ENCODE measurements at regions not wholly inside any gene's neighbourhood (a gene's known extent, or its start where the extent isn't known, plus 50 kb on each side); places are given as distances from the start of the nearest gene placed in this dataset.

- H3K27ac Mint-ChIP-seq, result no peak overlapping the region
- H3K27me3 Mint-ChIP-seq (ENCODE audit: insufficient read depth), result no peaks in the 10 kb centered on the region; the same call in 1 of the 2 replicates
- H3K9me3 Mint-ChIP-seq, result peaks cover 25% of the 10 kb centered on the region
- H3K4me3 Mint-ChIP-seq, result no peak overlapping the region
- TF ChIP-seq, protein P1, sequence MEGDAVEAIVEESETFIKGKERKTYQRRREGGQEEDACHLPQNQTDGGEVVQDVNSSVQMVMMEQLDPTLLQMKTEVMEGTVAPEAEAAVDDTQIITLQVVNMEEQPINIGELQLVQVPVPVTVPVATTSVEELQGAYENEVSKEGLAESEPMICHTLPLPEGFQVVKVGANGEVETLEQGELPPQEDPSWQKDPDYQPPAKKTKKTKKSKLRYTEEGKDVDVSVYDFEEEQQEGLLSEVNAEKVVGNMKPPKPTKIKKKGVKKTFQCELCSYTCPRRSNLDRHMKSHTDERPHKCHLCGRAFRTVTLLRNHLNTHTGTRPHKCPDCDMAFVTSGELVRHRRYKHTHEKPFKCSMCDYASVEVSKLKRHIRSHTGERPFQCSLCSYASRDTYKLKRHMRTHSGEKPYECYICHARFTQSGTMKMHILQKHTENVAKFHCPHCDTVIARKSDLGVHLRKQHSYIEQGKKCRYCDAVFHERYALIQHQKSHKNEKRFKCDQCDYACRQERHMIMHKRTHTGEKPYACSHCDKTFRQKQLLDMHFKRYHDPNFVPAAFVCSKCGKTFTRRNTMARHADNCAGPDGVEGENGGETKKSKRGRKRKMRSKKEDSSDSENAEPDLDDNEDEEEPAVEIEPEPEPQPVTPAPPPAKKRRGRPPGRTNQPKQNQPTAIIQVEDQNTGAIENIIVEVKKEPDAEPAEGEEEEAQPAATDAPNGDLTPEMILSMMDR (IDR thresholded peaks at IDR 0.05), result no peak
- no peak for DNase-seq
- H3K36me3 Mint-ChIP-seq (ENCODE audit: low read depth), result no peaks in the 10 kb centered on the region
- H3K4me1 Mint-ChIP-seq (ENCODE audit: low read depth), result no peaks in the 10 kb centered on the region
Observed at GRCh38 chr18:51363384-51363783, 165.9 kb upstream of the MEX3C start.

DNA sequence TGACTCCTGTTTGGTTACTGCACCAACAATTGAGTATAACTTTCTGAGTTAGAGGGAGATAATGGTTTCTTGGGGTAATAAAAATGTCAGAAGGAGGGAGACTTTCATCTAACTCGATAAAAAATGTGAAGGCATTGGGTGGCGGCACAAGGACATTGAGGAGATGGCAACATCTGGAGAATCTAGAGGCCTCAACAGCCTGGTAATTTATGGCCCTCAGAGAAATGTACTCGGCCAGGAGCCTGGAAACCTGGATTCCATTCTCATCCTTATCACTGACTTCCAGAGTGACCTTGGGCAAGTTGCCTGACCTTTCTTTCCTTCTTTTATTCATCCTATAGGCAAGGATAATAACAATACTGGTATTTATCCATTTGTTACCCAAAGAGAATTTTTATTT, 173.5 kb upstream of the MEX3C start:
- DNase-seq, result no peak
- TF ChIP-seq, protein P1 (IDR thresholded peaks at IDR 0.05), result no peak
- Mint-ChIP-seq H3K27ac (no peak overlapping the region), H3K4me1 (ENCODE audit: low read depth) (no peaks in the 10 kb centered on the region), H3K36me3 (ENCODE audit: low read depth) (no peaks in the 10 kb centered on the region), H3K9me3 (peaks cover 33% of the 10 kb centered on the region), H3K27me3 (ENCODE audit: insufficient read depth) (no peaks in the 10 kb centered on the region; the same call in 1 of the 2 replicates), H3K4me3 (no peak overlapping the region)

GRCh38 chr18:51371929-51372328, 174.4 kb upstream of the MEX3C start:
- no peak overlapping the region for H3K27ac Mint-ChIP-seq
- no peak overlapping the region for H3K4me3 Mint-ChIP-seq
- H3K36me3 Mint-ChIP-seq (ENCODE audit: low read depth), result no peaks in the 10 kb centered on the region
- no peak for DNase-seq
- TF ChIP-seq, protein P1 (IDR thresholded peaks at IDR 0.05), result no peak
- no peaks in the 10 kb centered on the region for H3K4me1 Mint-ChIP-seq (ENCODE audit: low read depth)
- no peaks in the 10 kb centered on the region; the same call in 1 of the 2 replicates for H3K27me3 Mint-ChIP-seq (ENCODE audit: insufficient read depth)
- peaks cover 33% of the 10 kb centered on the region for H3K9me3 Mint-ChIP-seq

DNA sequence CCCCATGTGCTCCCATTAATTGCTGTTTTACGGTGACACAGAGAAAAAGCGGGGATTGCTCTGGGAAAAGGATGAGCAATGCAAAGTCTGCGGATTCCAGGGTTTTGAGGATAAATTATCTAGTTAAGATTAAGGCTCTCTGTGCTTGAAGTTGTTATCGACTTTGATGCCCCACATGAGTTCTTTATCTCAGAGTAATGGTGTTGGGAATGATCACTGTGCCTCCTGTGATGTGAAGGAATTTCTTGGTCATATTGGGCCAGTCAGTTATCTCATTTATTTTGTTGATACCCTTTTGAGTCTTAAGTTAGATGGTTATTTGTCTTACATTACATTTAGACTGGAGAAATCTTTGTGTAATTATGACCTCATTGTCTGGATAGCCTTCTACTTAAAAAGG, 184.6 kb upstream of the MEX3C start:
- DNase-seq, result no peak
- no peak overlapping the region for H3K27ac Mint-ChIP-seq
- H3K4me1 Mint-ChIP-seq (ENCODE audit: low read depth), result no peaks in the 10 kb centered on the region
- no peak overlapping the region for H3K4me3 Mint-ChIP-seq
- no peaks in the 10 kb centered on the region for H3K36me3 Mint-ChIP-seq (ENCODE audit: low read depth)
- no peaks in the 10 kb centered on the region; the same call in 1 of the 2 replicates for H3K27me3 Mint-ChIP-seq (ENCODE audit: insufficient read depth)
- H3K9me3 Mint-ChIP-seq, result no peaks in the 10 kb centered on the region
- TF ChIP-seq, protein P1 (IDR thresholded peaks at IDR 0.05), result no peak

GRCh38 chr18:51383116-51383515, 185.6 kb upstream of the MEX3C start:
- Mint-ChIP-seq H3K4me1 (ENCODE audit: low read depth) (no peaks in the 10 kb centered on the region), H3K27me3 (ENCODE audit: insufficient read depth) (no peaks in the 10 kb centered on the region; the same call in 1 of the 2 replicates), H3K27ac (no peak overlapping the region), H3K9me3 (no peaks in the 10 kb centered on the region; the same call in none of the 2 replicates), H3K36me3 (ENCODE audit: low read depth) (no peaks in the 10 kb centered on the region), H3K4me3 (no peak overlapping the region)
- no peak for DNase-seq
- TF ChIP-seq, protein P1 (IDR thresholded peaks at IDR 0.05), result no peak

DNA sequence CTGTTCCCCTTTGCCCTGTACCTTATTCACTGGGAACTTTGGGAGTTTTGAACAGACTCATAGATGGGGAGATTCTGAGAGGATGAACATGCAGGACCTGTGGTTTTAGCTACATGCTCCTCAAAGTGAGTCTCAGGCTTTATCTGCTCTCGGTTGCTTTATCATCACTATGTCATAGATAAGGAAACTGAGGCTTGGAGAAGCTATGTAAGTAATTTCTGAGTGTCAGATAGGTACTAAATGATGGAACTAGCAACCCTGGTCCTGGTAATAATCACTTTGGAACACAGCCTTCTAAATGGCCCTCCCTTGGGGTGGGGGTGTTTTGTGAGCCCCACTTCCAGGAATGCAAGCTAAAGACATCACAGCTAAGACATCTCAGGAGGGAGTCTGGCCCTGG, 186.2 kb upstream of the MEX3C start:
- Mint-ChIP-seq H3K9me3 (no peaks in the 10 kb centered on the region; the same call in none of the 2 replicates), H3K4me1 (ENCODE audit: low read depth) (no peaks in the 10 kb centered on the region), H3K27ac (no peak overlapping the region), H3K4me3 (no peak overlapping the region), H3K36me3 (ENCODE audit: low read depth) (no peaks in the 10 kb centered on the region), H3K27me3 (ENCODE audit: insufficient read depth) (no peaks in the 10 kb centered on the region; the same call in 1 of the 2 replicates)
- TF ChIP-seq, protein P1 (IDR thresholded peaks at IDR 0.05), result no peak
- no peak for DNase-seq

Measured in HFFc6 (cell line).